K562 (cell line): ENCODE measurements at regions not wholly inside any gene's neighbourhood (a gene's known extent, or its start where the extent isn't known, plus 50 kb on each side); places are given as distances from the start of the nearest gene placed in this dataset.
A peak's percentile ranks its signal among the peaks of the same experiment; 100 is the strongest.

ENCODE experiments used
- EP300 ChIP-seq: IDR thresholded peaks from 2 replicates; pipeline ENCODE4 v1.6.1; 2012; ENCODE audit warnings: low read length, improper control_type of control experiment
- FOXA1 ChIP-seq: fragments of 450-650 bp; IDR thresholded peaks from 2 replicates; pipeline ENCODE4 v1.6.1; 2016; ENCODE audit warnings: mild to moderate bottlenecking, borderline replicate concordance
- FOXM1 ChIP-seq, 2 experiments: fragments of 450-650 bp in 1 of 2; sonication (generic) in 1 of 2; formaldehyde crosslinking in 1 of 2; IDR thresholded peaks; 2 replicates each; pipeline versions ENCODE4 v1.6.1 to v1.9.0; 2017 to 2022; ENCODE audit warnings: low read depth in 2 of 2, mild to moderate bottlenecking in 2 of 2, missing genetic modification reagents in 1 of 2, moderate library complexity in 1 of 2
- HSF4 ChIP-seq: fragments of 250-450 bp; sonication (Bioruptor Pico); IDR thresholded peaks from 2 replicates; pipeline ENCODE4 v2.1.2; 2022; ENCODE audit warnings: mild to moderate bottlenecking, moderate library complexity, borderline replicate concordance
- MAFG ChIP-seq: fragments of 450-650 bp; conservative IDR thresholded peaks from 2 replicates; pipeline ENCODE4 v1.6.1; 2016; ENCODE audit warnings: missing genetic modification characterization, missing compliant biosample characterization
- MTA1 ChIP-seq: fragments of 450-650 bp; IDR thresholded peaks from 2 replicates; pipeline ENCODE4 v1.6.1; 2017; ENCODE audit warnings: borderline replicate concordance
- NFE2L1 ChIP-seq: fragments of 450-650 bp; IDR thresholded peaks from 2 replicates; pipeline ENCODE4 v1.6.1; 2016; ENCODE audit warnings: missing genetic modification characterization, low read depth, mild to moderate bottlenecking, missing compliant biosample characterization, moderate library complexity, borderline replicate concordance
- NUFIP1 ChIP-seq: fragments of 450-650 bp; IDR thresholded peaks from 2 replicates; pipeline ENCODE4 v1.6.1; 2018; ENCODE audit not compliant: partially characterized antibody
- ZNF175 ChIP-seq: fragments of 200-800 bp; sonication (Bioruptor generic); IDR thresholded peaks from 2 replicates; pipeline ENCODE4 v1.6.1; 2016; ENCODE audit warnings: low read depth, mild to moderate bottlenecking, missing genetic modification characterization, missing compliant biosample characterization
- ZNF280A ChIP-seq: fragments of 450-650 bp; IDR thresholded peaks from 2 replicates; pipeline ENCODE4 v1.6.1; 2018; ENCODE audit warnings: mild to moderate bottlenecking, low read depth; ENCODE audit not compliant: partially characterized antibody
- ZNF316 ChIP-seq: fragments of 450-650 bp; IDR thresholded peaks from 2 replicates; pipeline ENCODE4 v1.6.1; 2016
- ZNF592 ChIP-seq: fragments of 450-650 bp; IDR thresholded peaks from 2 replicates; pipeline ENCODE4 v1.6.1; 2017; ENCODE audit warnings: antibody characterized with exemption, mild to moderate bottlenecking
- ZSCAN29 ChIP-seq: fragments of 450-650 bp; IDR thresholded peaks from 2 replicates; pipeline ENCODE4 v1.6.1; 2017
- TF ChIP-seq, protein P1 (sequence below): sonication (generic); IDR thresholded peaks from 2 replicates; pipeline ENCODE4 v1.6.1; 2016

GRCh38 chr7:140245611-140246105, 68.9 kb upstream of the KDM7A start (continued):
- TF ChIP-seq FOXM1 (IDR thresholded peaks at IDR 0.05; ENCODE audit: low read depth) (0 out of 2 replicates have a peak, but pooled peaks have one; percentile 9), FOXM1 (CRISPR knock-in tag; IDR thresholded peaks at IDR 0.05; ENCODE audit: low read depth) (no peak), EP300 (peak; percentile 47; the same call in 1 of the 2 replicates), ZNF175 (CRISPR knock-in tag) (no peak), ZSCAN29 (no peak), HSF4 (no peak), ZNF280A (no peak), ZNF592 (peak; percentile 93), FOXA1 (no peak), NUFIP1 (no peak), MTA1 (no peak), NFE2L1 (tag) (peak; percentile 78), MAFG (peak; percentile 99), ZNF316 (peak; percentile 94)
- TF ChIP-seq, protein P1, sequence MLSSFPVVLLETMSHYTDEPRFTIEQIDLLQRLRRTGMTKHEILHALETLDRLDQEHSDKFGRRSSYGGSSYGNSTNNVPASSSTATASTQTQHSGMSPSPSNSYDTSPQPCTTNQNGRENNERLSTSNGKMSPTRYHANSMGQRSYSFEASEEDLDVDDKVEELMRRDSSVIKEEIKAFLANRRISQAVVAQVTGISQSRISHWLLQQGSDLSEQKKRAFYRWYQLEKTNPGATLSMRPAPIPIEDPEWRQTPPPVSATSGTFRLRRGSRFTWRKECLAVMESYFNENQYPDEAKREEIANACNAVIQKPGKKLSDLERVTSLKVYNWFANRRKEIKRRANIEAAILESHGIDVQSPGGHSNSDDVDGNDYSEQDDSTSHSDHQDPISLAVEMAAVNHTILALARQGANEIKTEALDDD: peak; percentile 24; the same call in 1 of the 2 replicates
